SK-N-SH (cell line): ENCODE measurements at regions not wholly inside any gene's neighbourhood (a gene's known extent, or its start where the extent isn't known, plus 50 kb on each side); places are given as distances from the start of the nearest gene placed in this dataset.

Experiments
- CTCF ChIP-seq: fragments of 200-600 bp; sonication (generic); IDR thresholded peaks from 2 replicates; pipeline ENCODE4 v1.6.1; 2017; ENCODE audit warnings: antibody characterized with exemption, mild to moderate bottlenecking, moderate library complexity
- EP300 ChIP-seq, 2 experiments: IDR thresholded peaks; 2 replicates each; pipeline versions ENCODE4 v1.4.0 to v1.6.1; 2012; ENCODE audit warnings: borderline replicate concordance in 1 of 2, low read depth in 1 of 2, low read length in 1 of 2
- FOXM1 ChIP-seq: IDR thresholded peaks from 2 replicates; pipeline ENCODE4 v1.4.0; 2012; ENCODE audit warnings: low read depth, mild to moderate bottlenecking
- MAX ChIP-seq: IDR thresholded peaks from 2 replicates; pipeline ENCODE4 v1.4.0; 2012; ENCODE audit warnings: low read depth
- NFIC ChIP-seq: IDR thresholded peaks from 2 replicates; pipeline ENCODE4 v1.4.0; 2012; ENCODE audit warnings: borderline replicate concordance
- POLR2AphosphoS5 ChIP-seq: IDR thresholded peaks from 2 replicates; pipeline ENCODE4 v1.6.1; 2012; ENCODE audit warnings: low read depth, low read length
- REST ChIP-seq: IDR thresholded peaks from 2 replicates; pipeline ENCODE4 v1.6.1; 2012; ENCODE audit warnings: mild to moderate bottlenecking, low read depth, low read length, moderate library complexity
- RFX5 ChIP-seq: IDR thresholded peaks from 2 replicates; pipeline ENCODE4 v1.6.1; 2012; ENCODE audit warnings: mild to moderate bottlenecking, improper control_type of control experiment, low read length
- TAF1 ChIP-seq: IDR thresholded peaks from 2 replicates; pipeline ENCODE4 v1.6.1; 2012; ENCODE audit warnings: low read depth, mild to moderate bottlenecking, low read length, moderate library complexity, borderline replicate concordance
- TEAD4 ChIP-seq: IDR thresholded peaks from 2 replicates; pipeline ENCODE4 v1.4.0; 2012; ENCODE audit warnings: mild to moderate bottlenecking, borderline replicate concordance; ENCODE audit not compliant: insufficient read depth
- YY1 ChIP-seq: IDR thresholded peaks from 2 replicates; pipeline ENCODE4 v1.4.0; 2012; ENCODE audit warnings: low read depth, mild to moderate bottlenecking

- TF ChIP-seq MAX: no peak
- TF ChIP-seq YY1: no peak
- no peak for TF ChIP-seq EP300 (IDR thresholded peaks at IDR 0.05; ENCODE audit: borderline replicate concordance in 1 of 2, low read depth in 1 of 2, low read length in 1 of 2)
- TF ChIP-seq TAF1: no peak
- no peak for TF ChIP-seq CTCF
- TF ChIP-seq NFIC: no peak
- no peak for TF ChIP-seq REST
- TF ChIP-seq TEAD4: no peak
- no peak for TF ChIP-seq POLR2AphosphoS5
- TF ChIP-seq RFX5: no peak
- TF ChIP-seq FOXM1: no peak
Observed at GRCh38 chr17:34452769-34453168, 89.7 kb upstream of the CCL1 start.
